ENCODE measurements at regions not wholly inside any gene's neighbourhood (a gene's known extent, or its start where the extent isn't known, plus 50 kb on each side); places are given as distances from the start of the nearest gene placed in this dataset.

DNA sequence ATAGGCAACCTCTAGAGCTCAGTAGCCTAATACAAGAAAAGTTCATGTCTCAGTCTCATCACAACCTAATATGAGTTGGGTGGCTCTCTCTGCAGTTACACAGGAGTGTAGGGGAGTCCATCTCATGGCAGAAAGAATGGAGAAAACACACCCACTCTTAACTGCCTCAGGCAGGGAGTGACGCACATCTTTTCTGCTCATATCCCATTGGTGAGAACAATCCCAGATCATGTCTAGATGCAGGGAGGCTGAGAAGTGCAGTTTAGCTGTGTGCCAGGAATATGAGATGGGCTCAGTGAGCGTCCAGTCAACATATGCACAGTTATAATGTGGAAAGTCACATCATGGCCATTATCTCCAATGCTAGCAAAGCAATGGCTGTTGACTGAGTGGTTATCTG lies 59.3 kb upstream of the KCNA5 start (continued):
- TF ChIP-seq, protein P1, sequence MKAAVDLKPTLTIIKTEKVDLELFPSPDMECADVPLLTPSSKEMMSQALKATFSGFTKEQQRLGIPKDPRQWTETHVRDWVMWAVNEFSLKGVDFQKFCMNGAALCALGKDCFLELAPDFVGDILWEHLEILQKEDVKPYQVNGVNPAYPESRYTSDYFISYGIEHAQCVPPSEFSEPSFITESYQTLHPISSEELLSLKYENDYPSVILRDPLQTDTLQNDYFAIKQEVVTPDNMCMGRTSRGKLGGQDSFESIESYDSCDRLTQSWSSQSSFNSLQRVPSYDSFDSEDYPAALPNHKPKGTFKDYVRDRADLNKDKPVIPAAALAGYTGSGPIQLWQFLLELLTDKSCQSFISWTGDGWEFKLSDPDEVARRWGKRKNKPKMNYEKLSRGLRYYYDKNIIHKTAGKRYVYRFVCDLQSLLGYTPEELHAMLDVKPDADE (IDR thresholded peaks at IDR 0.05), result no peak
- TF ChIP-seq POLR2AphosphoS5 (IDR thresholded peaks at IDR 0.05; ENCODE audit: low read depth), result no peak

DNA sequence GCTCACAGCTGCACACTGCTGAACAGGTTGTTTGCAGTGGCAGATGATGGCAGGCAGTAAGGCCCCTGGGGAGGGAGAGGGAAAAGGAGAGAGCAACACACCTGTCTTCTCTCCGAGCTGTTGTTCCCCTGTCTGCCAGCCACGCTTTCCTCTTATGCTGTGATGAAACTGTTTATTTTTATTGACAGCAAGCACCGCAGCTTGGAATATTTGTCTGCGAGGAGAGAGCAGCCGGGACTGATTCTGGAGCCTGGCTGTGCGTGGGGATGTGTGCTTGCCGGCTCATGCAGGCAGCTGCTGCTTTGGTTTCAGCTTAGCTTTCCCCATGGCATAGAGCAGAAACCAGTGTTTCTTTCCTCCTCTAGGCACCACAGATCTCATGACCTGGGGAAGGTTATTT lies 58.7 kb upstream of the KCNA5 start:
- H3K27ac Mint-ChIP-seq, result no peak overlapping the region
- Histone ChIP-seq H3K79me2 (replicated peaks; ENCODE audit: insufficient read depth) (no peaks in the 10 kb centered on the region), H2AFZ (no peak overlapping the region), H3K27ac (ENCODE audit: low read depth) (no peak overlapping the region), H3K4me3 (no peak overlapping the region), H4K20me1 (replicated peaks; ENCODE audit: insufficient read depth) (no peaks in the 10 kb centered on the region), H3K36me3 (ENCODE audit: insufficient read depth) (no peaks in the 10 kb centered on the region), H3K4me2 (no peak overlapping the region), H3K9me2 (ENCODE audit: insufficient read depth) (peaks cover 17% of the 10 kb centered on the region), H3F3A (replicated peaks; ENCODE audit: low read depth) (no peaks in the 10 kb centered on the region), H3K4me1 (ENCODE audit: insufficient read depth) (no peaks in the 10 kb centered on the region), H3K27me3 (ENCODE audit: insufficient read depth) (no peaks in the 10 kb centered on the region)
- H3K4me1 Mint-ChIP-seq, result no peaks in the 10 kb centered on the region; the same call in 2 of the 3 replicates
- TF ChIP-seq JUNB (IDR thresholded peaks at IDR 0.05; ENCODE audit: unreplicated experiment) (no peak), STAT1 (IDR thresholded peaks at IDR 0.05; ENCODE audit: unreplicated experiment) (no peak), EZH2phosphoT487 (IDR thresholded peaks at IDR 0.05; ENCODE audit: unreplicated experiment) (no peak), POLR2AphosphoS5 (IDR thresholded peaks at IDR 0.05; ENCODE audit: low read depth) (no peak), ZNF331 (CRISPR knock-in tag; IDR thresholded peaks at IDR 0.05; ENCODE audit: low read depth) (no peak)
- TF ChIP-seq, protein P1 (IDR thresholded peaks at IDR 0.05), result no peak
- TF ChIP-seq, protein P2, sequence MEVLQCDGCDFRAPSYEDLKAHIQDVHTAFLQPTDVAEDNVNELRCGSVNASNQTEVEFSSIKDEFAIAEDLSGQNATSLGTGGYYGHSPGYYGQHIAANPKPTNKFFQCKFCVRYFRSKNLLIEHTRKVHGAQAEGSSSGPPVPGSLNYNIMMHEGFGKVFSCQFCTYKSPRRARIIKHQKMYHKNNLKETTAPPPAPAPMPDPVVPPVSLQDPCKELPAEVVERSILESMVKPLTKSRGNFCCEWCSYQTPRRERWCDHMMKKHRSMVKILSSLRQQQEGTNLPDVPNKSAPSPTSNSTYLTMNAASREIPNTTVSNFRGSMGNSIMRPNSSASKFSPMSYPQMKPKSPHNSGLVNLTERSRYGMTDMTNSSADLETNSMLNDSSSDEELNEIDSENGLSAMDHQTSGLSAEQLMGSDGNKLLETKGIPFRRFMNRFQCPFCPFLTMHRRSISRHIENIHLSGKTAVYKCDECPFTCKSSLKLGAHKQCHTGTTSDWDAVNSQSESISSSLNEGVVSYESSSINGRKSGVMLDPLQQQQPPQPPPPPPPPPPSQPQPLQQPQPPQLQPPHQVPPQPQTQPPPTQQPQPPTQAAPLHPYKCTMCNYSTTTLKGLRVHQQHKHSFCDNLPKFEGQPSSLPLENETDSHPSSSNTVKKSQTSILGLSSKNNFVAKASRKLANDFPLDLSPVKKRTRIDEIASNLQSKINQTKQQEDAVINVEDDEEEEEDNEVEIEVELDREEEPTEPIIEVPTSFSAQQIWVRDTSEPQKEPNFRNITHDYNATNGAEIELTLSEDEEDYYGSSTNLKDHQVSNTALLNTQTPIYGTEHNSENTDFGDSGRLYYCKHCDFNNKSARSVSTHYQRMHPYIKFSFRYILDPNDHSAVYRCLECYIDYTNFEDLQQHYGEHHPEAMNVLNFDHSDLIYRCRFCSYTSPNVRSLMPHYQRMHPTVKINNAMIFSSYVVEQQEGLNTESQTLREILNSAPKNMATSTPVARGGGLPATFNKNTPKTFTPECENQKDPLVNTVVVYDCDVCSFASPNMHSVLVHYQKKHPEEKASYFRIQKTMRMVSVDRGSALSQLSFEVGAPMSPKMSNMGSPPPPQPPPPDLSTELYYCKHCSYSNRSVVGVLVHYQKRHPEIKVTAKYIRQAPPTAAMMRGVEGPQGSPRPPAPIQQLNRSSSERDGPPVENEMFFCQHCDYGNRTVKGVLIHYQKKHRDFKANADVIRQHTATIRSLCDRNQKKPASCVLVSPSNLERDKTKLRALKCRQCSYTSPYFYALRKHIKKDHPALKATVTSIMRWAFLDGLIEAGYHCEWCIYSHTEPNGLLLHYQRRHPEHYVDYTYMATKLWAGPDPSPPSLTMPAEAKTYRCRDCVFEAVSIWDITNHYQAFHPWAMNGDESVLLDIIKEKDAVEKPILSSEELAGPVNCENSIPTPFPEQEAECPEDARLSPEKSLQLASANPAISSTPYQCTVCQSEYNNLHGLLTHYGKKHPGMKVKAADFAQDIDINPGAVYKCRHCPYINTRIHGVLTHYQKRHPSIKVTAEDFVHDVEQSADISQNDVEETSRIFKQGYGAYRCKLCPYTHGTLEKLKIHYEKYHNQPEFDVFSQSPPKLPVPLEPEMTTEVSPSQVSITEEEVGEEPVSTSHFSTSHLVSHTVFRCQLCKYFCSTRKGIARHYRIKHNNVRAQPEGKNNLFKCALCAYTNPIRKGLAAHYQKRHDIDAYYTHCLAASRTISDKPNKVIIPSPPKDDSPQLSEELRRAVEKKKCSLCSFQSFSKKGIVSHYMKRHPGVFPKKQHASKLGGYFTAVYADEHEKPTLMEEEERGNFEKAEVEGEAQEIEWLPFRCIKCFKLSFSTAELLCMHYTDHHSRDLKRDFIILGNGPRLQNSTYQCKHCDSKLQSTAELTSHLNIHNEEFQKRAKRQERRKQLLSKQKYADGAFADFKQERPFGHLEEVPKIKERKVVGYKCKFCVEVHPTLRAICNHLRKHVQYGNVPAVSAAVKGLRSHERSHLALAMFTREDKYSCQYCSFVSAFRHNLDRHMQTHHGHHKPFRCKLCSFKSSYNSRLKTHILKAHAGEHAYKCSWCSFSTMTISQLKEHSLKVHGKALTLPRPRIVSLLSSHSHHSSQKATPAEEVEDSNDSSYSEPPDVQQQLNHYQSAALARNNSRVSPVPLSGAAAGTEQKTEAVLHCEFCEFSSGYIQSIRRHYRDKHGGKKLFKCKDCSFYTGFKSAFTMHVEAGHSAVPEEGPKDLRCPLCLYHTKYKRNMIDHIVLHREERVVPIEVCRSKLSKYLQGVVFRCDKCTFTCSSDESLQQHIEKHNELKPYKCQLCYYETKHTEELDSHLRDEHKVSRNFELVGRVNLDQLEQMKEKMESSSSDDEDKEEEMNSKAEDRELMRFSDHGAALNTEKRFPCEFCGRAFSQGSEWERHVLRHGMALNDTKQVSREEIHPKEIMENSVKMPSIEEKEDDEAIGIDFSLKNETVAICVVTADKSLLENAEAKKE (CRISPR knock-in tag; IDR thresholded peaks at IDR 0.05), result no peak
- no peaks in the 10 kb centered on the region for H3K27me3 Mint-ChIP-seq (ENCODE audit: insufficient read depth, low read depth, poor library complexity)
- no peak for DNase-seq (ENCODE audit: low spot score)
- no peak overlapping the region for H3K4me3 Mint-ChIP-seq
- no peak for ATAC-seq
- H3K9me3 Mint-ChIP-seq, result no peaks in the 10 kb centered on the region
- H3K36me3 Mint-ChIP-seq (ENCODE audit: low read depth), result no peaks in the 10 kb centered on the region

All from GM23338 (cell line).